HEK293T (cell line): ENCODE measurements at regions not wholly inside any gene's neighbourhood (a gene's known extent, or its start where the extent isn't known, plus 50 kb on each side); places are given as distances from the start of the nearest gene placed in this dataset.

Experiments
- BHLHE40 ChIP-seq: fragments of 450-650 bp; IDR thresholded peaks from 2 replicates; pipeline ENCODE4 v1.6.1; 2016; ENCODE audit warnings: mild to moderate bottlenecking, moderate library complexity, borderline replicate concordance
- ELF4 ChIP-seq: fragments of 450-650 bp; IDR thresholded peaks from 2 replicates; pipeline ENCODE4 v1.6.1; 2017; ENCODE audit warnings: antibody characterized with exemption
- L3MBTL2 ChIP-seq: fragments of 450-650 bp; conservative IDR thresholded peaks from 2 replicates; pipeline ENCODE4 v1.6.1; 2016; ENCODE audit warnings: mild to moderate bottlenecking
- TARDBP ChIP-seq: fragments of 450-650 bp; IDR thresholded peaks from 2 replicates; pipeline ENCODE4 v1.6.1; 2016
- TF ChIP-seq, protein P1 (sequence below): fragments of 450-650 bp; IDR thresholded peaks from 2 replicates; pipeline ENCODE4 v1.6.1; 2016

- TF ChIP-seq ELF4 (no peak), L3MBTL2 (no peak), BHLHE40 (no peak), TARDBP (no peak)
- TF ChIP-seq, protein P1, sequence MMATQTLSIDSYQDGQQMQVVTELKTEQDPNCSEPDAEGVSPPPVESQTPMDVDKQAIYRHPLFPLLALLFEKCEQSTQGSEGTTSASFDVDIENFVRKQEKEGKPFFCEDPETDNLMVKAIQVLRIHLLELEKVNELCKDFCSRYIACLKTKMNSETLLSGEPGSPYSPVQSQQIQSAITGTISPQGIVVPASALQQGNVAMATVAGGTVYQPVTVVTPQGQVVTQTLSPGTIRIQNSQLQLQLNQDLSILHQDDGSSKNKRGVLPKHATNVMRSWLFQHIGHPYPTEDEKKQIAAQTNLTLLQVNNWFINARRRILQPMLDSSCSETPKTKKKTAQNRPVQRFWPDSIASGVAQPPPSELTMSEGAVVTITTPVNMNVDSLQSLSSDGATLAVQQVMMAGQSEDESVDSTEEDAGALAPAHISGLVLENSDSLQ = no peak
Observed at GRCh38 chr6:170026751-170027646, 263.9 kb downstream of the DLL1 start.
